NCI-H82 treated with DMSO at 0.1 percent for 48 hours (cell line): ENCODE measurements at regions not wholly inside any gene's neighbourhood (a gene's known extent, or its start where the extent isn't known, plus 50 kb on each side); places are given as distances from the start of the nearest gene placed in this dataset.
"Not testable (repeated sequence)": the region's sequence is repeated elsewhere in the genome, so short reads cannot be mapped to it uniquely, and the experiment has no call there.

Experiments used
- DNase-seq: peaks from one replicate; lab custom pipeline; 2025; ENCODE audit not compliant: unreplicated experiment; lab: John Stamatoyannopoulos, UW

DNA sequence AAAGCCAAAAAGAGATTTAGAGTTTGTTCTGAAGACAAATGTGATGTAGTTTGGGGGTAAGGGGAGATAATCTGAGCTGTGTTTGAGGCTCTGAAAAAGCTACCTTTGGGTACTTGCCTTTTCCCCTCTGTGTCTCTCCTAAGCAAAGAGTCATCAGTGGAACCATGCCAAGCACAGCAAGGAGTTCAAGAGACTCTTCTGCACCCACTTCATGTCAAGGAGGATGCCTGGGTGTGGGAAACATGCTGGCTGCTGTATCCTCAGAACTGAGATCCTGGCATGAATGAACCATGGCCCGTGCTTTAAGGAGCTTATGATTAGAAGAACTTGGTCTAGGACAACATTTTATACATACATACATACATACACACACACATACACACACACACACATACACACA lies 142.9 kb downstream of the NOC3L start:
- DNase-seq: no peak

- DNase-seq: no peak
Observed at GRCh38 chr10:94220717-94221116, 142.0 kb downstream of the NOC3L start.

GRCh38 chr10:94223702-94224370 lies 138.9 kb downstream of the NOC3L start:
- no peak for DNase-seq

- DNase-seq: no peak
Observed at GRCh38 chr10:94224656-94225055, 138.1 kb downstream of the NOC3L start.

DNA sequence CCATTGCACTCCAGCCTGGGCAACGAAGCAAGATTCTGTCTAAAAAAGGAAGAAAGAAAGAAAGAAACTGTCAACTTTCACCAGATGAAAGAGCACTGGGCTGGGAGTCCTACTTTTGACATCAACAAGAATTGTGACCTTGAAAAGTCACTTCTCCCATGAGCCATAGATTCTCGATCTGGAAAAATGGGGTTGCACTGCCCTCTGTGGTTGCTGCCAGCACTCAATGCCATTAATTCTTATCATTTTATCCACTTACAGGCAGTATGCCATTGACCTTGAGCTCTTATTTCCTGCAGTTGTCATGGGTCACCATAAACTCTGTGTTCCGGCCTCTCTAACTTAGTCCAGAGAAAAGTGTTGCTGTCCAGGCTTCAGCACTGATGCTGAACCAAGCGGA lies 137.2 kb downstream of the NOC3L start:
- DNase-seq: no peak

GRCh38 chr10:94230134-94230785 lies 132.5 kb downstream of the NOC3L start:
- no peak for DNase-seq

DNA sequence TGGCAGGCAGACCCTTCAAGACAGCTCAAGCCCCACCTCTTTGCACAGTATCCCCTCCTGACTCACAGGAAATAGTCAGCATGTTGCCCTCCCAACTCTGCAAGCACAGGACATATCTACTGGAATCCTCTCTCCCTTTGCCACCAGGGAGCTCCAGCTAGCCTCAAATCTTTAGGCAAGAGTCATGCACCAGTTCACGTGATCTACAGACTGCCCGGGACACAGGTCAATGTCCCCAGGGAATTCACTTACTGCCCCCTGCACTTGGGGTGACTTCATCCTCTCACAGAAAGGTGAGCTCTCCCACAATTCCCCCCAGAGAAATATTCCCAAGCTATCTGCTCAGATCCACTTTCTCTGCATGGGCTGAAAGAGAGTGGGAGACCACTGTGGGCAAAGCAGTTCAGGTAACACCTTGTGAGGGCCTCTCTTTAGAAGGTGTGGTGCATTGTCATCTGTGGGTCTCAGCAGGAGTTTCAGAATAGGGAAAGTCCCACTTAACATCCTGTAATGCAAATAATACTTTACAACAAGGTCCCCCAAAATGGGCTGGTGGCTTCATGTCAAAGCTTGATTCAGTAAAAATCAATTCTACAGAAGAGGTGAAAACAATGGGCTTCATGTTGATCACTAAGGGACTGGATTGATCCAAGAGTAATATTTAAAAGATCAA lies 129.9 kb downstream of the NOC3L start:
- no peak for DNase-seq

DNA sequence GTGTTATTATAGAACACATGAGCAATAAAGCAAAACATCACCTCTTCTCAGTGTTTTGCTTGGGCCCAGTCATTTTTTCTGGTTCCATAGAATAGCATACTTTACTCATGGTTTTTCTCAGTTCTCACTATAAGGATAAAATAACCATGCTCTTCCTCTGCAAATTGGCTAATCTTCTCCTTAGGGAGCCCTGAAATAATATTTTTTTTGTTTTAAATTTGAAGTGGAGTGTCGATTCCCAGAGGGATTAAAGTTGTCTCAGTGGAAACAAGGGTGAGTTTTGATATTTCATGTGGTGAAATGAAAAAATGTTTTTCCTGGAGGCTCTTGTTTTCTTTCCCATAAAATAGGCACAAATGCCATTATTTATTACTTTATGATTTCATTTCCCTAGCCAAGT lies 127.3 kb downstream of the NOC3L start:
- DNase-seq: no peak

- DNase-seq: no peak
Observed at GRCh38 chr10:94238006-94238617, 124.6 kb downstream of the NOC3L start.

GRCh38 chr10:94239696-94240095 lies 123.0 kb downstream of the NOC3L start:
- DNase-seq: no peak

DNA sequence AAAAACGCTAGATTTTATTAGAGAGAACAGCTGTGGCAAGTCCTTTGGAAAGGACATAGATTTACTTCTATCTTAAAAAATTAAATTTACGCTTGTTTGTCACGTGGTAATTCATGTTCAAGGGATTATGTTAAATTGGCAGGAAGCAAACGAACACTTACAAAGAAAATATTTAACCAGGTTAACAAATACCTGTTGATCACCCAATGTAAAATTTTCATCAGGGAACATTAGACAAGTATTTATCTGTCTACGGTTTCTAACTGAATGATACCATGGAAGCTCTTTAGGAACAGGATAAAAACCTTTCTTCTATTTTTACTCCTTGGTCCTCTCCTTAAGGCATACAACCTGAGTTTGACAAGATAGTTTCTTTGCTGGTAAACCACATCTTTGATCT lies 122.2 kb downstream of the NOC3L start:
- no peak for DNase-seq

DNA sequence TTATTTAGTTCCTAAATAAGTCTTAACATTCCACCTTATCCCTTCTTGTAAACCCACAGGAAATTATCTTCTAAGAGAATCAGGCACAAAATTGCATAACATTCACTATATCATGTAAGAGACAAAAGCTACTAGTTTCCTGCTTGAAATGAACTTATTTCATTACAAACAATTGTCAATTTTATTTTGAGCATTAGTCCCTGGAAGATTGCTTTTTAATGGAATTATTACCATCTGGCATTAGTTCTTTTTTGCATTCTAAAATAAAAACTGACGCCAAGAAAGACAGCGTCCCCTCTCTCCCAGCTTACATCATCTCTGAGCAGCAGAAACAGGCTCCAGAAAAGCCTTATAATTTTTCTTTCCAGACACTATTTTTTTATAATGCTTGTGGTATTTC lies 121.8 kb downstream of the NOC3L start:
- DNase-seq: no peak

DNA sequence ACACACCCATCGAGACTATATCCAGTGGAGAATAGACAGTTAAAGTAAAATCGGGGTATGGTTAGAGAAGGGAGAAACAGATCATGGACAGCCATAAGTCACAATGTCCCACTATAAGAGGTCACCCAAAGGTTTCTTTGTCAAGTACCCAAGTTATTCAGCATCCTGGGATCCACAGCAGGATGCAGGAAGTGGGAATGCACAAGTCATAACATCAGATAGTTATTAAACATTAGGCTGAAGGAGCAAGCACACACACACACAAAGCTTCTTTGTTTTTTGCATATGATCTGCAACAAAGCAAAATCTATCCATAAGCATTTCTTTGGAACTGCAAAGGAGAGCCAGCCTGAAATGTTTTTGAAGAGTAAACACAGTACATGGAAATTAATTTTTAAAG lies 111.6 kb downstream of the NOC3L start:
- no peak for DNase-seq

DNA sequence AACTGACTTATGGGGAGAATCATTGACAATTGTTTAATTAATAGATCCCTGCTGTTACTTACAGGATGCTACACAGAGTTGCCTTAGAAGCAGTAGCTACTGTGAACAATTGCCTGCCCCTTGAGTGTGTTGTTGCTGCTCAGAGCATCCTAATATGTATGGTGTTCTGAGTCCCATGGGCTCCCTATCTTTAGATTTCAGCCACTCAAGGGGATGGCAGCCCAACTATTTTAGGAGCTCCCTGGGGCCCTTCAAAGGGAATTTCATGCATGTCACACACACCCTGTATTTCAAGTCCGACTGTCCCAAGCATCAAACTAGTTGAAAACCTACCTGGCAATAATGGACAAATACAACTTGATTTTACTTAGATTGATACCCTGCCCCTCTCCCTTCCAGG lies 111.2 kb downstream of the NOC3L start:
- DNase-seq: no peak

- DNase-seq: not testable (repeated sequence)
Observed at GRCh38 chr10:94257407-94257806, 105.3 kb downstream of the NOC3L start.

DNA sequence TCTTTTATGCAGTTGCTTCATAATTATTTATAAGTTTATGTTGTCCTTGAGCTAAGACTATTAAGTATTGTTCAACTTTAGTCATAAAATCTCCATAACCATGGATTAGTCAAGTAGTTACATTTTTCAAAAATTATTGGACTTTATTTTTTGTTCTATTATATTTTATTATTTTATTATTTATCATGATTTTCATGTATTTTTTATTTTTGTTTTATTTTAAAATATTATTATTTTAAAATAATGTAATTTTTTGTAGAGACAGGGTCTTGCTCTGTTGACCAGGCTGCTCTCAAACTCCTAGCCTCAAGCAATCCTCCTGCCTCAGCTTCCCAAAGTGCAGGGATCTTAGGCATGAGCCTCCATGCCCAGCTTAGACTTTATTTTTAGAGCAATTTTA lies 102.3 kb downstream of the NOC3L start:
- DNase-seq: no peak

- no peak for DNase-seq
Observed at GRCh38 chr10:94264085-94264484, 98.7 kb downstream of the NOC3L start.

- no peak for DNase-seq
Observed at GRCh38 chr10:94266091-94266490, 96.6 kb downstream of the NOC3L start.

DNA sequence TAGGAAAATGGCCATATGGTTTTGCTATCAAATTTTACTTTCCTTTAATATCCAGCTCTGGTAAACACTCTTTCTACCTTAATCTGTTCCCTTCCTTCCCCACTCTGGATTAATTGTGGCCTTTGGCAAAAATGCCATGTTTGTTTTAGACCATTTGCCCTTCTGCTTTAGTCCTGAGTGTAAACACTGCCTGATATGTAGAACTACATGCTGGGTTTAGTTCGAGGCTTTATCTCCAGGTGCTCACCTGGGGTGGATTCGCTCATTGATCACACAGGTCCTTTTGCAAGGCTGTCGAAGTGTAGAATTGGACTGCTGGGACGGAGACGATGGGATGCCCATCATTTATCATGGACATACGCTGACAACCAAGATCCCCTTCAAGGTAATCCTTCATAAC lies 94.1 kb downstream of the NOC3L start:
- DNase-seq: no peak

GRCh38 chr10:94274142-94274787 lies 88.5 kb downstream of the NOC3L start:
- DNase-seq: no peak

- no peak for DNase-seq
Observed at GRCh38 chr10:94276140-94276539, 86.6 kb downstream of the NOC3L start.

GRCh38 chr10:94277450-94277849 lies 85.3 kb downstream of the NOC3L start:
- no peak for DNase-seq
